ENCODE measurements at regions not wholly inside any gene's neighbourhood (a gene's known extent, or its start where the extent isn't known, plus 50 kb on each side); places are given as distances from the start of the nearest gene placed in this dataset.
A peak's percentile ranks its signal among the peaks of the same experiment; 100 is the strongest.

GRCh38 chrX:34365471-34365870 lies 233.4 kb upstream of the FAM47A start:
- TF ChIP-seq CTCF (conservative IDR thresholded peaks at IDR 0.05 in 1 of 2, IDR thresholded peaks at IDR 0.05 in 1 of 2; ENCODE audit: extremely low read depth in 1 of 2, insufficient read depth in 1 of 2, low read depth in 1 of 2, low read length in 2 of 2) (peak; percentile 36 to 55), EZH2 (IDR thresholded peaks at IDR 0.05; ENCODE audit: borderline replicate concordance, low read length) (no peak)

Measured in mammary epithelial cell (primary cell).